Breast epithelium (tissue), 3 donors: ENCODE measurements at regions not wholly inside any gene's neighbourhood (a gene's known extent, or its start where the extent isn't known, plus 50 kb on each side); places are given as distances from the start of the nearest gene placed in this dataset.

Experiments
- POLR2A ChIP-seq: fragments of 450-650 bp; IDR thresholded peaks from one replicate; pipeline ENCODE4 v1.6.1; 2016; ENCODE audit warnings: antibody characterized with exemption, mild to moderate bottlenecking, moderate library complexity
- POLR2AphosphoS5 ChIP-seq, 3 donors: sonication (generic); formaldehyde crosslinking; IDR thresholded peaks; one replicate each; pipeline ENCODE4 v1.6.1; 2017; ENCODE audit warnings: antibody characterized with exemption in 3 of 3
- TF ChIP-seq, protein P1 (sequence below), 3 donors: fragments of 450-650 bp; IDR thresholded peaks; one replicate each; pipeline ENCODE4 v1.5.1; 2016 to 2017; ENCODE audit warnings: antibody characterized with exemption in 3 of 3, mild to moderate bottlenecking in 3 of 3, moderate library complexity in 3 of 3

DNA sequence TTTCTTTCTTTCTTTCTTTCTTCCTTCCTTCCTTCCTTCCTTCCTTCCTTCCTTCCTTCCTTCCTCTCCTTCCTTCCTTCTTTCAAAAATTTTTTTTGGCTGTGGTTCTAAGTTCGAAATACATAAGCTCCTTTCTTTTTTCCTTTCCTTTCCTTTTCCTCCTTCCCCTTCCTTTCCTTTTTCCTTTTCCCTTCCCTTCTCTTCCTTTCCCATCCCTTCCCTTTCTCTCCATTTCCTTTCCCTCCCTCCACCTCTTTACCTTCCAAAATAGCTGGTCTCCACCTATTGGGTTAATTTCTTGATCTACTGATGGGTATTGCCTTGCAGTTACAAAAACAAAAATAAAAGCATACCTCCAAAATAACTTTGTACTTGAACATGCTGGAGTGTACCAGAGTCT is 73.4 kb upstream of the GPRIN3 start:
- TF ChIP-seq POLR2A: no peak
- TF ChIP-seq, protein P1, sequence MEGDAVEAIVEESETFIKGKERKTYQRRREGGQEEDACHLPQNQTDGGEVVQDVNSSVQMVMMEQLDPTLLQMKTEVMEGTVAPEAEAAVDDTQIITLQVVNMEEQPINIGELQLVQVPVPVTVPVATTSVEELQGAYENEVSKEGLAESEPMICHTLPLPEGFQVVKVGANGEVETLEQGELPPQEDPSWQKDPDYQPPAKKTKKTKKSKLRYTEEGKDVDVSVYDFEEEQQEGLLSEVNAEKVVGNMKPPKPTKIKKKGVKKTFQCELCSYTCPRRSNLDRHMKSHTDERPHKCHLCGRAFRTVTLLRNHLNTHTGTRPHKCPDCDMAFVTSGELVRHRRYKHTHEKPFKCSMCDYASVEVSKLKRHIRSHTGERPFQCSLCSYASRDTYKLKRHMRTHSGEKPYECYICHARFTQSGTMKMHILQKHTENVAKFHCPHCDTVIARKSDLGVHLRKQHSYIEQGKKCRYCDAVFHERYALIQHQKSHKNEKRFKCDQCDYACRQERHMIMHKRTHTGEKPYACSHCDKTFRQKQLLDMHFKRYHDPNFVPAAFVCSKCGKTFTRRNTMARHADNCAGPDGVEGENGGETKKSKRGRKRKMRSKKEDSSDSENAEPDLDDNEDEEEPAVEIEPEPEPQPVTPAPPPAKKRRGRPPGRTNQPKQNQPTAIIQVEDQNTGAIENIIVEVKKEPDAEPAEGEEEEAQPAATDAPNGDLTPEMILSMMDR (IDR thresholded peaks at IDR 0.05): no peak
- TF ChIP-seq POLR2AphosphoS5 (IDR thresholded peaks at IDR 0.05): no peak
